IMR-90 (cell line): ENCODE measurements at regions not wholly inside any gene's neighbourhood (a gene's known extent, or its start where the extent isn't known, plus 50 kb on each side); places are given as distances from the start of the nearest gene placed in this dataset.

Experiments
- ATAC-seq: fragments of 200-7000 bp; cut with Tn5 transposase; 2 replicates; pipeline ENCODE4 v1.9.1; 2020; ENCODE audit warnings: low read depth, mild to moderate bottlenecking, moderate library complexity
- BruUV-seq: library from RNA; stranded (reverse); fragments of 400-500 nt; replicated peaks from 2 replicates; lab custom pipeline; 2021; lab: Mats Ljungman, UMichigan
- CTCF ChIA-PET: fragments of 300-600 bp; formaldehyde crosslinking; extraction: SDS; loops from one replicate; lab custom pipeline; 2021; ENCODE audit warnings: antibody characterized with exemption; lab: Yijun Ruan, JAX
- POLR2A ChIA-PET: fragments of 300-600 bp; sonication (Branson Sonifier 250); formaldehyde crosslinking; loops from one replicate; lab custom pipeline; 2022; ENCODE audit warnings: antibody characterized with exemption; ENCODE audit not compliant: unreplicated experiment; lab: Charles Lee
- DNase-seq: peaks from one replicate; pipeline ENCODE4 v3.0.0; 2013
- H2AFZ ChIP-seq: replicated peaks from 2 replicates; pipeline ENCODE3; 2013; ENCODE audit warnings: low read length, mild to moderate bottlenecking; ENCODE audit not compliant: poor library complexity
- H2AK5ac ChIP-seq: 2 replicates; pipeline ENCODE4 v1.6.1; 2013; ENCODE audit warnings: low read depth, low read length, inconsistent platforms
- H2AK9ac ChIP-seq: replicated peaks from 2 replicates; pipeline ENCODE3; 2013; ENCODE audit warnings: mild to moderate bottlenecking, low read depth, low read length, moderate library complexity; ENCODE audit not compliant: poor library complexity
- H2BK120ac ChIP-seq: 2 replicates; pipeline ENCODE4 v1.6.1; 2013; ENCODE audit warnings: low read depth, low read length, inconsistent platforms
- H2BK15ac ChIP-seq: 3 replicates; pipeline ENCODE4 v1.6.1; 2013; ENCODE audit warnings: low read depth, low read length, inconsistent platforms
- H2BK20ac ChIP-seq: 2 replicates; pipeline ENCODE4 v1.6.1; 2013; ENCODE audit warnings: low read depth, mild to moderate bottlenecking, inconsistent platforms, low read length, moderate library complexity
- H2BK5ac ChIP-seq: 2 replicates; pipeline ENCODE4 v1.6.1; 2013; ENCODE audit warnings: mild to moderate bottlenecking, low read depth, low read length, inconsistent platforms; ENCODE audit not compliant: poor library complexity, severe bottlenecking
- H3K14ac ChIP-seq: replicated peaks from 2 replicates; pipeline ENCODE4 v1.6.1; 2013; ENCODE audit warnings: low read depth, low read length, inconsistent platforms
- H3K18ac ChIP-seq: 2 replicates; pipeline ENCODE4 v1.6.1; 2013; ENCODE audit warnings: low read depth, low read length, control low read depth
- H3K23ac ChIP-seq: 2 replicates; pipeline ENCODE4 v1.6.1; 2013; ENCODE audit warnings: low read depth, low read length, inconsistent platforms
- H3K27ac ChIP-seq: 2 replicates; pipeline ENCODE4 v1.5.1; 2013; ENCODE audit warnings: mild to moderate bottlenecking, control low read depth, low read length; ENCODE audit not compliant: insufficient read depth
- H3K27me3 ChIP-seq: 2 replicates; pipeline ENCODE4 v1.6.1; 2013; ENCODE audit warnings: low read length; ENCODE audit not compliant: control insufficient read depth, insufficient read depth
- H3K36me3 ChIP-seq: 2 replicates; pipeline ENCODE4 v1.6.1; 2013; ENCODE audit warnings: low read length, mixed read lengths; ENCODE audit not compliant: control insufficient read depth, insufficient read depth
- H3K4ac ChIP-seq: 2 replicates; pipeline ENCODE4 v1.6.1; 2013; ENCODE audit warnings: low read depth, low read length, inconsistent platforms
- H3K4me1 ChIP-seq: 2 replicates; pipeline ENCODE4 v1.6.1; 2013; ENCODE audit warnings: low read length, mixed read lengths; ENCODE audit not compliant: control insufficient read depth, insufficient read depth
- H3K4me2 ChIP-seq: 2 replicates; pipeline ENCODE4 v1.6.1; 2013; ENCODE audit warnings: low read depth, mild to moderate bottlenecking, control low read depth, low read length, moderate library complexity
- H3K4me3 ChIP-seq: 2 replicates; pipeline ENCODE4 v1.5.1; 2013; ENCODE audit warnings: low read depth, mild to moderate bottlenecking, control low read depth, low read length, moderate library complexity; ENCODE audit not compliant: insufficient read depth
- H3K56ac ChIP-seq: 2 replicates; pipeline ENCODE4 v1.6.1; 2013; ENCODE audit warnings: low read length, inconsistent platforms; ENCODE audit not compliant: insufficient read depth; ENCODE audit errors: extremely low read depth
- H3K79me1 ChIP-seq, 2 experiments: 2 replicates each; pipeline ENCODE4 v1.6.1; 2013; ENCODE audit warnings: low read length in 2 of 2, inconsistent platforms in 1 of 2, low read depth in 1 of 2
- H3K9ac ChIP-seq: 2 replicates; pipeline ENCODE4 v1.6.1; 2013; ENCODE audit warnings: low read depth, low read length, control low read depth
- H3K9me1 ChIP-seq: 2 replicates; pipeline ENCODE4 v1.6.1; 2013; ENCODE audit warnings: low read length, inconsistent platforms; ENCODE audit not compliant: insufficient read depth
- H3K9me3 ChIP-seq: 2 replicates; pipeline ENCODE4 v1.6.1; 2013; ENCODE audit warnings: low read length; ENCODE audit not compliant: control insufficient read depth, insufficient read depth
- H4K20me1 ChIP-seq: 2 replicates; pipeline ENCODE4 v1.6.1; 2013; ENCODE audit warnings: low read length, inconsistent platforms; ENCODE audit not compliant: insufficient read depth
- H4K5ac ChIP-seq: 2 replicates; pipeline ENCODE4 v1.6.1; 2013; ENCODE audit warnings: mild to moderate bottlenecking, low read depth, low read length, control low read depth
- H4K8ac ChIP-seq, 2 experiments: 2 replicates each; pipeline ENCODE4 v1.6.1; 2013; ENCODE audit warnings: low read depth in 2 of 2, low read length in 2 of 2, control low read depth in 1 of 2, inconsistent platforms in 1 of 2
- H4K91ac ChIP-seq: 2 replicates; pipeline ENCODE4 v1.6.1; 2013; ENCODE audit warnings: low read depth, low read length, inconsistent platforms; ENCODE audit not compliant: insufficient read depth
- BHLHE40 ChIP-seq: fragments of 150-350 bp; IDR thresholded peaks from 2 replicates; pipeline ENCODE4 v1.6.1; 2016; ENCODE audit warnings: mild to moderate bottlenecking, low read depth, low read length
- CHD1 ChIP-seq: IDR thresholded peaks from 2 replicates; pipeline ENCODE4 v1.6.1; 2012; ENCODE audit warnings: low read depth, low read length, improper control_type of control experiment
- CTCF ChIP-seq: conservative IDR thresholded peaks from 2 replicates; pipeline ENCODE4 v1.5.1; 2012; ENCODE audit warnings: mild to moderate bottlenecking, low read depth, low read length, improper control_type of control experiment
- NFE2L2 ChIP-seq: fragments of 150-350 bp; IDR thresholded peaks from 2 replicates; pipeline ENCODE4 v1.6.1; 2016; ENCODE audit warnings: low read depth, mild to moderate bottlenecking, low read length
- POLR2A ChIP-seq: IDR thresholded peaks from 2 replicates; pipeline ENCODE4 v1.6.1; 2012; ENCODE audit warnings: mild to moderate bottlenecking, low read depth, low read length
- RCOR1 ChIP-seq: IDR thresholded peaks from 2 replicates; pipeline ENCODE4 v1.6.1; 2012; ENCODE audit warnings: mild to moderate bottlenecking, low read length, improper control_type of control experiment; ENCODE audit not compliant: insufficient replicate concordance
- RFX5 ChIP-seq: IDR thresholded peaks from 2 replicates; pipeline ENCODE4 v1.8.0; 2012; ENCODE audit warnings: low read depth, mild to moderate bottlenecking, low read length, moderate library complexity
- USF2 ChIP-seq: fragments of 150-350 bp; IDR thresholded peaks from 2 replicates; pipeline ENCODE4 v1.6.1; 2017; ENCODE audit warnings: mild to moderate bottlenecking, antibody characterized with exemption, low read length, low read depth
- WGBS, 2 experiments: methylation state at CpG; one replicate each; pipeline versions ENCODE4 v1.1.5 to v1.1.7; 2013; ENCODE audit warnings: missing lambda C conversion rate in 2 of 2; ENCODE audit not compliant: insufficient read length in 1 of 2; ENCODE audit errors: extremely low coverage in 2 of 2; 5-methylcytosine and 5-hydroxymethylcytosine counted together
- dilution Hi-C: fragments of 300-500 bp; cut with HindIII; formaldehyde crosslinking; loops from one replicate; pipeline ENCODE4 v1.14.3; 2018; ENCODE audit warnings: low sequenced_read_pairs; ENCODE audit not compliant: unreplicated experiment
- in situ Hi-C: fragments of 300-500 bp; cut with MboI; formaldehyde crosslinking; loops from 3 replicates; pipeline ENCODE4 v1.14.3; 2019; ENCODE audit warnings: low sequenced_read_pairs, inconsistent platforms, mixed read lengths
- intact Hi-C: fragments of 100-400 bp; cut with micrococcal nuclease; formaldehyde crosslinking; loops from 2 replicates; pipeline ENCODE4 v1.10.0; 2022
- TF ChIP-seq, protein P1 (sequence below): fragments of 150-350 bp; IDR thresholded peaks from 2 replicates; pipeline ENCODE4 v1.6.1; 2016; ENCODE audit warnings: low read depth, mild to moderate bottlenecking, low read length, moderate library complexity, borderline replicate concordance

GRCh38 chr2:81467096-81467495 is 1162.5 kb upstream of the LRRTM1 start:
- no peak overlapping the region for H3K4me3 ChIP-seq
- no peak overlapping the region for H2AK5ac ChIP-seq
- no peak overlapping the region for H4K91ac ChIP-seq
- in situ Hi-C loops (no loop called here), dilution Hi-C loops (no loop called here), intact Hi-C loops (no loop called here)
- CTCF ChIA-PET: no interaction called here
- no peak overlapping the region for H4K8ac ChIP-seq
- no peak for TF ChIP-seq RCOR1
- no peak for TF ChIP-seq CTCF
- no peak for TF ChIP-seq NFE2L2
- TF ChIP-seq, protein P1, sequence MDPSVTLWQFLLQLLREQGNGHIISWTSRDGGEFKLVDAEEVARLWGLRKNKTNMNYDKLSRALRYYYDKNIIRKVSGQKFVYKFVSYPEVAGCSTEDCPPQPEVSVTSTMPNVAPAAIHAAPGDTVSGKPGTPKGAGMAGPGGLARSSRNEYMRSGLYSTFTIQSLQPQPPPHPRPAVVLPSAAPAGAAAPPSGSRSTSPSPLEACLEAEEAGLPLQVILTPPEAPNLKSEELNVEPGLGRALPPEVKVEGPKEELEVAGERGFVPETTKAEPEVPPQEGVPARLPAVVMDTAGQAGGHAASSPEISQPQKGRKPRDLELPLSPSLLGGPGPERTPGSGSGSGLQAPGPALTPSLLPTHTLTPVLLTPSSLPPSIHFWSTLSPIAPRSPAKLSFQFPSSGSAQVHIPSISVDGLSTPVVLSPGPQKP: no peak
- no peak for TF ChIP-seq USF2
- TF ChIP-seq RFX5: no peak
- no peak for TF ChIP-seq CHD1
- no peak for TF ChIP-seq BHLHE40
- TF ChIP-seq POLR2A: no peak
- no peaks in the 10 kb centered on the region for H3K9me1 ChIP-seq
- H3K4me1 ChIP-seq: no peaks in the 10 kb centered on the region
- no peak overlapping the region for H3K4me2 ChIP-seq
- POLR2A ChIA-PET: no interaction called here
- no peak overlapping the region for H3K23ac ChIP-seq
- H2AK9ac ChIP-seq: no peak overlapping the region
- no peak overlapping the region for H2BK20ac ChIP-seq
- H4K20me1 ChIP-seq: no peaks in the 10 kb centered on the region
- no peak overlapping the region for H3K14ac ChIP-seq
- H3K27me3 ChIP-seq: no peaks in the 10 kb centered on the region
- ATAC-seq: no peak
- no peak overlapping the region for H2BK15ac ChIP-seq
- no peaks in the 10 kb centered on the region for H3K79me1 ChIP-seq
- H3K4ac ChIP-seq: no peak overlapping the region
- no peaks in the 10 kb centered on the region for H3K36me3 ChIP-seq
- peaks cover 6% of the 10 kb centered on the region for H3K9me3 ChIP-seq
- H2BK120ac ChIP-seq: no peak overlapping the region
- DNase-seq: no peak
- H3K9ac ChIP-seq: no peak overlapping the region
- no peak overlapping the region for H3K18ac ChIP-seq
- H2AFZ ChIP-seq: no peak overlapping the region
- BruUV-seq: no TSS peak
- WGBS, 2 experiments: 85% methylated on average over 9 of the region's 29 CpGs; no CpG with 5 or more reads in 1 of the 2 experiments
- no peak overlapping the region for H4K5ac ChIP-seq
- no peak overlapping the region for H3K56ac ChIP-seq
- H3K27ac ChIP-seq: no peak overlapping the region
- H2BK5ac ChIP-seq: no peak overlapping the region
